HK-2 (cell line): ENCODE measurements at regions not wholly inside any gene's neighbourhood (a gene's known extent, or its start where the extent isn't known, plus 50 kb on each side); places are given as distances from the start of the nearest gene placed in this dataset.
"Not testable (repeated sequence)": the region's sequence is repeated elsewhere in the genome, so short reads cannot be mapped to it uniquely, and the experiment has no call there.

Experiments
- DNase-seq: peaks from one replicate; pipeline ENCODE4 v3.0.0-alpha.2; 2018; ENCODE audit not compliant: unreplicated experiment

GRCh38 chr4:11704186-11704830 lies 275.6 kb upstream of the HS3ST1 start:
- no peak for DNase-seq

- no peak for DNase-seq
Measured at GRCh38 chr4:11702886-11703557, 274.3 kb upstream of the HS3ST1 start.

DNA sequence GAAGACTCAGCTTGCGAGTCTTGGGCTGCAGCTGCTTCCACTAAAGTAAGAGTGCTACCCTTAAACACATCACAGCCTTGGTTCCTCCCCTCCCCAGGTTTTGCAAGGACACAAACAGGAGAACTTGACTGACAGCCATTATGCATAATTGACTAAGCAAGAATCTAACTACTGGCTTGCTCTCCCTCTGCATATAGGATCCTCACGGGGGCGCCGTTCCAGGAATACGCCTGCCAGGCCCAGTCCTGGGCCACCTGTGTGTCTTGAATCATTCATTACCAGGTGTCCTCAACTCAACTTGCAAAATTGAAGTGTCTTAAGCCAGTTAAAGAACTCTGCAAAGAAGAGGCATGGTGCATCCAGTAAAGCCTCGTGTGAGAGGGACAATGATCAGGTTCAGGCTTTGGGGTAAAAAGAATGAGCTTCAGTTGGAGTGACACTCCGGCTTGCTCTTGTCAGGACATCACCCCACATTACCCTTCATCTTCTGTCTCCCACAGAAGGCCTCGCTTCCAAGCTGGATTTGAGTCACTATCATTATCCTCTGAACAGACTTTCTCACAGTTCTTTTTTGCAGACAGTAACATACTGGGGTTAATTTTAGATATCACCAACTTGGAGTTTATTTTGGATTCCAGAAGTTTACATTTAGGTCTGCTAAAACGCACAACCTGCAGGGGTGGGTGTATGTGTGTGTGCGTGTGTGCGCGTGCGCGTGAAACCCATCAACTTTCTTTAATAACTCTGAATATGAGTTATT lies 273.5 kb upstream of the HS3ST1 start:
- no peak for DNase-seq

- DNase-seq = no peak
Measured at GRCh38 chr4:11700751-11701226, 272.1 kb upstream of the HS3ST1 start.

DNA sequence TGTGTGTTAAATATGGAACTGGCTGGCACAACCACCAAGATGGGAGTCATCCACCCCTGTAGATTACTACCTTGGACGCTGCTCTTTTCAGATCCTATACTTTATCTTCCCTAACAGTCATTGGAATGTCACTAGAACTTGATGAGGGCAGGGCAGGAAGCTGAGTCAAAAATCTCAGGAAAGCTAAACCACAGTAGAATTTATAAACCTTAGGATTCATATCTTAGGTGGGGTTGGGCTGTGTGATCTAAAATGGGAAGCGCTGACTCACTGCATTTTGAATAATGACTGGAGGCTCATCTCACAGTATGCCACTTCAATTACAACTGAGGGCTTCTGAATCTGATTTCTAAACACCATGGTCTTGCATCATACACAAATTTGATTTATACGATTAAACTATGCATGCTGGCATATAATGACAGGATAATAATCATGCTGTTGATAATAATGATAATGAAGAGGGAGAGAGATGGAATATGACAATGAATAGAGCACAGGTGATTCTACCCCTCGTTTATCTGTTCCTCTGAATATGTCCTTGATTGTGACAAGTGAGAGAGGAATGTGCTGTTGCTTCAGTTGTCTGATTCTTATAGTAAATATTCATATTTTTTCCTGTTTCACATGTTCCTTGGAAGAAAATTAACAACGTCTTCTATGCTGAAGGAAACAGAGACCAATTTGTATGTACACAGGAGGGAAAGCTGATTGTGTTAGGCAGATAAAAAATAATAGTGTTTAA lies 270.3 kb upstream of the HS3ST1 start:
- no peak for DNase-seq

GRCh38 chr4:11698033-11698432 lies 269.3 kb upstream of the HS3ST1 start:
- no peak for DNase-seq

- no peak for DNase-seq
Measured at GRCh38 chr4:11693693-11694092, 265.0 kb upstream of the HS3ST1 start.

DNA sequence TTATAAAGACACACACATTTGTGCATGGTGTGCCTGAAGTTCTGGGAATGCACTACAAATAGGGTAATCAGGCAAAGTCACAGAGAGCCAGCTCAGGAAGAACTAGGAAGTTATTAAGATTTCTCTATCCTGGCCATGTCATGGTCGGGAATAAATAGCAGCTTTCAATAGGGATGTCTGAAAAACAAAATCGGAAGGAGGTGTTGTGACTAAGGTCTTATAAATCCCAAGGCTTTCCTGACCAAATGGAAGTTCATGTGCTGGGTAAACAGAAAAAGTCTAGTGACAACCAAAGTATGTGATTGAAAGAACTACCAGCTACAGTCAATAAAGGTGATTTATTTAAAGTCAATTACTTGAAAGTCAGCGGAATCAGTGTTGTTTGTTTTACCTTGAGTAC lies 262.5 kb upstream of the HS3ST1 start:
- DNase-seq = no peak

DNA sequence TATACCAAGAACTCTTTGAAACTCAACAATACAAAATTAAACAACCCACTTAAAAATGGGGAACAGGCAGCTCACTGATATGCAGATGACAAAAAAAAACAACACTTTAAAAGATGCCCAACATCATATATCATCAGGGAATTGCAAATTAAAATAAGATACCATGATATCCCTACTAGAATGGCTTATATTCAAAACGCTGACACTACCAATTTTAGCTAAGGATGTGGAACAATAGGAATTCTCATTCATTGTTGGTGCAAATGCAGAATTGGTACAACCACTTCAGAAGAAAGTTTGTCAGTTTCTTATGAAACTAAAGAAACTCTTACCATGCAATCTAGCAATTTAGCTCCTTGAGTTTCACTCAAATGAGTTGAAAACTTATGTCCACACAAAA lies 259.0 kb upstream of the HS3ST1 start:
- no peak for DNase-seq

DNA sequence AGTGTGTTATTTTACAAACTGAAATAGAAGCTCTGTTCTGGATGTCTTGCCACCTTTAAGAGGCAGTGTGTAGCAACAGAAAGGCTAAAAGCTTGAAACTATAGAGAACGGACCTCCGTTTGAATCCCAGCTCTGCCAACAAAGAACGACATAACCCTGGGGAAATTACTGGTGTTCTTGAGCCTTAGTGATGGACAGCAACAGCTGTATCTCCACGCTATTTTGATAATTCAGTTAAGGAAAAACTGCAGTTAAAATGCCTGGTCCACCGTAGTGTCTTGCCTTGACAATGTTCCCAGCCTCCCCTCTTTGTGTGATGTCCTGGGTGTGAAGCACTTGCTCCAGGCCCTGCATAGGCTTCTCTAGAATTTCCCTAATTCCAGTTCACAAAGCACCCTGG lies 256.8 kb upstream of the HS3ST1 start:
- DNase-seq = no peak

GRCh38 chr4:11675051-11675800 lies 246.5 kb upstream of the HS3ST1 start:
- no peak for DNase-seq

DNA sequence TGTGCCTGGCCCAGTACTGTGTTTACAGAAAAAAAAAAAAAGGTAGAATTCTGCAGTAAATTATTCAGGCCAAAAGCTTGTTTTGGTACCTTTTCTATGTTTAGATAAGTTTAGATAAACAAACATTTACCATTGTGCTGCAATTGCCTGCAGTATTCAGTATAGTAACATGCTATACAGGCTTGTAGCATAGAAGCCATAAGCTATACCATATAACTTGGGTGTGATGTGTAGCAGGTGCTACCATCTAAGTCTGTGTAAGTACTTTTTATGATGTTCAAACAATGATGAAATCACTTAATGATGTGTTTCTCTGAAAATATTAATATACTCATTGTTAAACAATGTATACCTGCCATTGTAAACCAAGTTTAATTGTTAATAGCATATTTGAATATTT lies 241.6 kb upstream of the HS3ST1 start:
- no peak for DNase-seq

GRCh38 chr4:11669156-11669555 lies 240.5 kb upstream of the HS3ST1 start:
- no peak for DNase-seq

GRCh38 chr4:11663114-11663513 lies 234.4 kb upstream of the HS3ST1 start:
- no peak for DNase-seq

- DNase-seq = peak; percentile 34
Measured at GRCh38 chr4:11650801-11651596, 222.3 kb upstream of the HS3ST1 start.

DNA sequence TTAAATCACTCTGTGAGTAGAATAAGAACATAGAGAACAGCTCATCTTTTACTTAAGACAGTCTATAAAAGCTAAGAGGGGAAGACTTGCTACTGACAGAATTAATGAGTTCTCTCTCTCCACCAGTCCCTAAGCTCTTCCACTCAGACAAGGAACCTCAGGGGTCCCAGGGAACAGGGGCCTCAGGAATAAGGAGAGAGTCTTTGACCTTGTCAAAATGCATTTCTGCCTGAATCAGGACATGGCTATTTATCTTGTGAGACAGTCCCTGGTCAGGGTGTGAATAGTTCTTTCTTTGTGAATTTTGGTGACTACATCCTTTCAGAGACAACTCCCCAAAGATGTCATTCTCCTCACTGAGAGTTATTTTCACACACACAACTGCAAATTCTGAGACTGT lies 218.7 kb upstream of the HS3ST1 start:
- DNase-seq = no peak

- DNase-seq = not testable (repeated sequence)
Measured at GRCh38 chr4:11643081-11643480, 214.4 kb upstream of the HS3ST1 start.

DNA sequence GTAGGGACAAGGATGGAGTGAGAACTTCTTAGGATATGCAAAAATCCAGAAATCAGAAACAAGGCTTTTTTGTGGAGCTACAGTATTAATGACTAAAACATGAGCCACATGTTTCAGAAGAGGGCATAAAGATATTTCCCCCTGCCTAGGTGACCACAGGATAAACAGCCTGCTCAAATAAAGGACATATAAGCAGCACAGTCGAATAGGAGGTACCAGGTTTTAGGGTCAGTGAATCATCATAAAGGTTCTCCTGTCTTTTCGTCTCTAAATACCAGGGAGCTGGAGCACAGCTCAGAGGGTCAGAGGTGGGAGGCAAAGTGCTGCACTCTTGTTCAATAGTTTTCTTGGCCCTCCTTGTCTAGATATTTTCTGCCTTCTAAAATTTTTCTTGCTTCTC lies 211.9 kb upstream of the HS3ST1 start:
- DNase-seq = no peak

DNA sequence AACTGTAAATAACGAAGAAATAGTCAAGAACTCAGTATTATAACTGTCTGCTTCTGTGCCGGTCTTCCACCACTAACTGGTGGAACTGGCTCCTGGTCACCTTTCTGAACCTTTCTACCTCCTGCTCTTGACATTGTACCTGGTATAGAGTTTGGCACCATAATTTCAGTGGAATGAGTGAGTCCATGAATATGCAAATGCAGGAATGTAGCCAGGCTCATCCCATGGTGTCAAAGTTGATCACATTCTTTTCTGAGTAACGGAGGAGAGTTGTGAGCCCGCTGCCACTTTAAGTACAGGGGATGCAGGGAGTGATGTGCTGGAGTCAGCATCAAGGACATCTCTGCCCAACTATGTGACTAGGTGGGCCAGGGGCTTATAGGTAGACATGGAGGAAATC lies 207.9 kb upstream of the HS3ST1 start:
- no peak for DNase-seq

DNA sequence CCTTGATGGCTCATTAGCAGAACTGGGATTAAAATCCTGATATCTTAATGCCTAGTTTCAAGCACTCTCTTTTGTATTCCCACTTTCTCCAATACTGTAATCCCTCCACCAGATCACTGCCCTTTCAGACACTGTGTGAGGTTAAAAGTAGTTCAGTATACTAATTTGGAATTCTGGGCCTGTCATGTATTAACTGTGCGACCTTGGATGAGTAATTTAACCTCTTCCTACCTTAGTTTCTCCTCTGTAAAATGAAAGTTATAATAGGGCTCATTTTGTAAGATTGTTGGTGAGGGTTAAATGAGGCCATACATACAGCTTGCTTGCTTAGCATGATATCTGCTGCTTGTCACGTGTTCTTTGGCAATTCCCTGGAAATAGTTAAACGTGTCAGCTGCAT lies 207.3 kb upstream of the HS3ST1 start:
- no peak for DNase-seq

GRCh38 chr4:11635342-11635741 lies 206.6 kb upstream of the HS3ST1 start:
- peak; percentile 37 for DNase-seq
